HG03135 (cell line): ENCODE measurements at regions not wholly inside any gene's neighbourhood (a gene's known extent, or its start where the extent isn't known, plus 50 kb on each side); places are given as distances from the start of the nearest gene placed in this dataset.
"Not testable (repeated sequence)": the region's sequence is repeated elsewhere in the genome, so short reads cannot be mapped to it uniquely, and the experiment has no call there.

Experiments used
- ATAC-seq: cut with Tn5 transposase; IDR thresholded peaks from one replicate; pipeline ENCODE4 v1.9.1; 2021; ENCODE audit warnings: mild to moderate bottlenecking, moderate library complexity; ENCODE audit not compliant: unreplicated experiment

GRCh38 chr9:83140061-83140460, 77.1 kb upstream of the RASEF start:
- no peak for ATAC-seq

GRCh38 chr9:83138422-83139135, 75.6 kb upstream of the RASEF start:
- ATAC-seq, result no peak

- no peak for ATAC-seq
Measured at GRCh38 chr9:83133316-83133715, 70.4 kb upstream of the RASEF start.

GRCh38 chr9:83132768-83133167, 69.8 kb upstream of the RASEF start:
- ATAC-seq, result no peak

GRCh38 chr9:83130541-83130940, 67.6 kb upstream of the RASEF start:
- ATAC-seq, result no peak

GRCh38 chr9:83125671-83126070, 62.7 kb upstream of the RASEF start:
- no peak for ATAC-seq

GRCh38 chr9:83119873-83120272, 56.9 kb upstream of the RASEF start:
- no peak for ATAC-seq

- no peak for ATAC-seq
Measured at GRCh38 chr9:83116026-83116425, 53.1 kb upstream of the RASEF start.

- ATAC-seq, result not testable (repeated sequence)
Measured at GRCh38 chr9:83113445-83113844, 50.5 kb upstream of the RASEF start.
